Mesothelial cell of epicardium (in vitro differentiated cells): ENCODE measurements at regions not wholly inside any gene's neighbourhood (a gene's known extent, or its start where the extent isn't known, plus 50 kb on each side); places are given as distances from the start of the nearest gene placed in this dataset.
A peak's percentile ranks its signal among the peaks of the same experiment; 100 is the strongest.

Experiments used
- DNase-seq, 2 experiments: peaks; one replicate each; pipeline ENCODE4 v3.0.0; 2021; ENCODE audit warnings: low spot score in 2 of 2; ENCODE audit not compliant: unreplicated experiment in 2 of 2
- H3K27ac Mint-ChIP-seq: 2 replicates; pipeline ENCODE4 v1.8.0; 2021; ENCODE audit warnings: mixed read lengths
- H3K27me3 Mint-ChIP-seq: 2 replicates; pipeline ENCODE4 v1.8.0; 2021; ENCODE audit warnings: low read depth, mixed read lengths
- H3K36me3 Mint-ChIP-seq: 2 replicates; pipeline ENCODE4 v1.8.0; 2021; ENCODE audit warnings: mixed read lengths
- H3K4me1 Mint-ChIP-seq: 2 replicates; pipeline ENCODE4 v1.8.0; 2021; ENCODE audit warnings: mixed read lengths
- H3K4me3 Mint-ChIP-seq: 2 replicates; pipeline ENCODE4 v1.8.0; 2021; ENCODE audit warnings: mild to moderate bottlenecking, moderate library complexity, mixed read lengths
- H3K9me3 Mint-ChIP-seq: 2 replicates; pipeline ENCODE4 v1.8.0; 2021; ENCODE audit warnings: mixed read lengths
- TF ChIP-seq, protein P1 (sequence below): fragments of 200-600 bp; sonication (generic); IDR thresholded peaks from one replicate; pipeline ENCODE4 v1.5.0; 2021; ENCODE audit warnings: antibody characterized with exemption; ENCODE audit not compliant: unreplicated experiment

GRCh38 chr4:178086320-178086719 lies 644.1 kb upstream of the AGA start:
- H3K36me3 Mint-ChIP-seq = no peaks in the 10 kb centered on the region
- peak overlapping the region; percentile 7 for H3K4me3 Mint-ChIP-seq
- H3K9me3 Mint-ChIP-seq = peaks cover 6% of the 10 kb centered on the region
- no peak for DNase-seq
- H3K27me3 Mint-ChIP-seq = no peaks in the 10 kb centered on the region
- peaks cover 11% of the 10 kb centered on the region for H3K4me1 Mint-ChIP-seq
- no peak overlapping the region for H3K27ac Mint-ChIP-seq
- TF ChIP-seq, protein P1, sequence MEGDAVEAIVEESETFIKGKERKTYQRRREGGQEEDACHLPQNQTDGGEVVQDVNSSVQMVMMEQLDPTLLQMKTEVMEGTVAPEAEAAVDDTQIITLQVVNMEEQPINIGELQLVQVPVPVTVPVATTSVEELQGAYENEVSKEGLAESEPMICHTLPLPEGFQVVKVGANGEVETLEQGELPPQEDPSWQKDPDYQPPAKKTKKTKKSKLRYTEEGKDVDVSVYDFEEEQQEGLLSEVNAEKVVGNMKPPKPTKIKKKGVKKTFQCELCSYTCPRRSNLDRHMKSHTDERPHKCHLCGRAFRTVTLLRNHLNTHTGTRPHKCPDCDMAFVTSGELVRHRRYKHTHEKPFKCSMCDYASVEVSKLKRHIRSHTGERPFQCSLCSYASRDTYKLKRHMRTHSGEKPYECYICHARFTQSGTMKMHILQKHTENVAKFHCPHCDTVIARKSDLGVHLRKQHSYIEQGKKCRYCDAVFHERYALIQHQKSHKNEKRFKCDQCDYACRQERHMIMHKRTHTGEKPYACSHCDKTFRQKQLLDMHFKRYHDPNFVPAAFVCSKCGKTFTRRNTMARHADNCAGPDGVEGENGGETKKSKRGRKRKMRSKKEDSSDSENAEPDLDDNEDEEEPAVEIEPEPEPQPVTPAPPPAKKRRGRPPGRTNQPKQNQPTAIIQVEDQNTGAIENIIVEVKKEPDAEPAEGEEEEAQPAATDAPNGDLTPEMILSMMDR = no peak

DNA sequence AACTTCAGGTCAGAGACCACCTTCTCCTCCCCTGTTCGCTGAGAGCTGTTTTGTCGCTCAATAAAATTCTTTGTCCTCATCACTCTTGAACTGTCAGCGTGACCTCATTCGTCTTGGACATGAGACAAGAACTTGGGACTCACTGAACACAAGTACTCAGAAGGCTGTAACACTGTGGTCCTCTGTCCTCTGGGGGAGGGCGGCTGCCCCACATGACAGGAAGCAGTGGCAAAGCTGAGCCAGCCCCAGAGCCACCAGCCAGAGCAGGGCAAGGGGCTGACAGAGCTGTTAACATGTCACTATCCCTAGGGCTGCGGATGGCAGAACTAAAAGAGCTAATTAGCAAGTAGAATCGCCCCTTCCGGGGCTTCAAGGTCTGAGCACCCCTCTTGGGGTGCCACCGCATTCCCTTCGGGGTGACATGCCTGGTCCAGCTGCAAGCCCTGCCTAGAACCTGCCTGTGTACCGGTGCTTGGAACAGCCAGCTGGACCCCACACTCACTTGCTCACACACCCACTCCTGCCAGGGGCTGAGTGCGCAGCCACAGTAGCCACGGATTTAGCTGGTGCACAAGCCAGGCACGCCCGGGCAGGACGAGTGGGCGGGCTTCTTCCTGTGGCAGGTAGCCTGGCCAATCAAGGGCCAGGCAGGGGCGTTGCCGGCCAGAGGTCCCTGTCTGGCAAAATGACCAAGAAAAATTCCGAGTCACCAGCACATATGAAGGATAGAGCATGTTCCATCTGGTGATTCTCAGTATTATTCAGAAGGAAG lies 648.6 kb upstream of the AGA start:
- Mint-ChIP-seq H3K4me3 (no peak overlapping the region), H3K27ac (no peak overlapping the region), H3K27me3 (no peaks in the 10 kb centered on the region)

DNA sequence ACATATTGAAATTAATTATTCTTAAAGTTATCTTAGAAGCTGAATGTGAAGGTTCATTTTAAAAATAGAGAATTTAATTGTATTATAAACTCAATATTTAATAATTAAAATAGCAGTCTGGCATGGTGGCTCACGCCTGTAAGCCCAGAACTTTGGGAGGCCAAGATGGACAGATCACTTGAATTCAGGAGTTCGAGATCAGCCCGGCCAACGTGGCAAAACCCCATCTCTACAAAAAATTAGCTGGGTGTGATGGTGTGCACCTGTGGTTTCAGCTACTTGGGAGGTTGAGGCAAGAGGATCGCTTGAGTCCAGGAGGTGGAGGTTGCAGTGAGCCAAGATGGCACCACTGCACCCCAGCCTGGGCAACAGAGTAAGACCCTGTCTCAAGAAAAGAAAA lies 659.9 kb upstream of the AGA start:
- H3K27ac Mint-ChIP-seq = no peak overlapping the region
- TF ChIP-seq, protein P1 = no peak
- no peaks in the 10 kb centered on the region for H3K27me3 Mint-ChIP-seq
- H3K9me3 Mint-ChIP-seq = peaks cover 12% of the 10 kb centered on the region
- H3K4me1 Mint-ChIP-seq = no peaks in the 10 kb centered on the region
- DNase-seq = no peak
- H3K4me3 Mint-ChIP-seq = no peak overlapping the region
- H3K36me3 Mint-ChIP-seq = no peaks in the 10 kb centered on the region

More for the DNA sequence above, 648.6 kb upstream of the AGA start:
- Mint-ChIP-seq H3K9me3 (peaks cover 7% of the 10 kb centered on the region), H3K4me1 (peaks cover 8% of the 10 kb centered on the region), H3K36me3 (no peaks in the 10 kb centered on the region)
- TF ChIP-seq, protein P1 = no peak
- DNase-seq = no peak

- H3K36me3 Mint-ChIP-seq = no peaks in the 10 kb centered on the region
- H3K27me3 Mint-ChIP-seq = no peaks in the 10 kb centered on the region
- no peak overlapping the region for H3K4me3 Mint-ChIP-seq
- TF ChIP-seq, protein P1 = no peak
- H3K9me3 Mint-ChIP-seq = peaks cover 21% of the 10 kb centered on the region
- no peak overlapping the region for H3K27ac Mint-ChIP-seq
- H3K4me1 Mint-ChIP-seq = no peaks in the 10 kb centered on the region
- DNase-seq = no peak
Observed at GRCh38 chr4:178105242-178105641, 663.0 kb upstream of the AGA start.

- TF ChIP-seq, protein P1 = no peak
- no peaks in the 10 kb centered on the region for H3K27me3 Mint-ChIP-seq
- no peaks in the 10 kb centered on the region for H3K4me1 Mint-ChIP-seq
- no peak overlapping the region for H3K4me3 Mint-ChIP-seq
- no peak for DNase-seq
- H3K9me3 Mint-ChIP-seq = peaks cover 5% of the 10 kb centered on the region
- H3K36me3 Mint-ChIP-seq = no peaks in the 10 kb centered on the region
- no peak overlapping the region for H3K27ac Mint-ChIP-seq
Observed at GRCh38 chr4:178136736-178137345, 694.6 kb upstream of the AGA start.
